ENCODE measurements at regions not wholly inside any gene's neighbourhood (a gene's known extent, or its start where the extent isn't known, plus 50 kb on each side); places are given as distances from the start of the nearest gene placed in this dataset.

DNA sequence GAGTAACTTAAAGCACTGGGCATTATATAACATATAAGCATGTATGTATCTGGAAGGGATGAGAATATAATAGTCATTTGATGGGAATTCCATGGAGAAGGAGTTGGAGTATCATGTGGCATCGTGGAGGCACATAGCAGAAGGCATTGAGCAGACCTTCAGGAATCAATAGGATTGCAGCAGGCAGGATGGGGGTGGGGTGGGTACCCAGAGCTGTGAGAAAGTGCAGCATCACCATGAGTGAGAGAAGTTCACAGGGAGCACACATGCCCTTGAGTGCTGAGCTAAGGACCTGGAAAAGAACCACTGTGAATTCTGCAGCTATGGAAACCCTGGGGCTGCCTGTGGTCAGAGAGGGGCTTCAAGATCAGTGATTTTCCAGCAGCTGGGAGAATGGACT lies 57.3 kb downstream of the MED10 start:
- ATAC-seq (ENCODE audit: low FRiP score) (no peak), DNase-seq (no peak)
- WGBS, 2 donors, result 62 to 67% methylated on average over 1 of the region's 1 CpG
- Histone ChIP-seq H3K27me3 (ENCODE audit: control insufficient read depth in 1 of 2, insufficient read depth in 2 of 2, low read length in 1 of 2) (no peaks in the 10 kb centered on the region), H3K36me3 (ENCODE audit: control insufficient read depth in 1 of 2, insufficient read depth in 2 of 2, low read length in 1 of 2) (no peaks in the 10 kb centered on the region), H3K4me3 (ENCODE audit: low read length in 2 of 2) (no peak overlapping the region), H3K9me3 (ENCODE audit: control insufficient read depth, low read length) (peaks cover 2% of the 10 kb centered on the region), H3K4me1 (ENCODE audit: control insufficient read depth in 1 of 2, insufficient read depth in 2 of 2, low read length in 2 of 2) (no peaks in the 10 kb centered on the region), H3K27ac (ENCODE audit: low read depth in 1 of 2, low read length in 2 of 2) (no peak overlapping the region)
- intact Hi-C loops (cut with DNase I), result no loop called here

DNA sequence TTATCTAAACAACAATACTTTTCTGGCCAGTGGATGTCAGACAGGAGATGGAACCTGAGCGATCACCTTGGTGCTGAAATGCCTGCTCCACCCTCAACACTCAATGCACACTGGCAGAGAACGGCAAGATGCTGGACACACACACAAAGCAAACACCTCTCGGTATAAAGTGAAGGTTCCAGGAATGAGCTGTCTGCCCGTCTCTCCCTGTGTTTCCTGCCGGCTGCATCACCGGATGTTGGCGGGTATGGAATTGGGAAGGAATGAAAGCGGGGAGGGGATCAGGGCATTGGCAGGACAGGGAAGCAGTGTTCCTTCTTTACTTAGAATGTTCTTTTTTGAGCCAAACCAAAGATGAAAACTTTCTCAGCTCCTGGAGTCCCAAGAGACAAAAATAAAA lies 59.2 kb downstream of the MED10 start:
- H3K36me3 ChIP-seq (ENCODE audit: control insufficient read depth in 1 of 2, insufficient read depth in 2 of 2, low read length in 1 of 2), result no peaks in the 10 kb centered on the region
- no peak for DNase-seq
- ATAC-seq (ENCODE audit: low FRiP score), result no peak
- WGBS, 2 donors, result 79 to 81% methylated on average over 8 of the region's 8 CpGs
- no peaks in the 10 kb centered on the region for H3K27me3 ChIP-seq (ENCODE audit: control insufficient read depth in 1 of 2, insufficient read depth in 2 of 2, low read length in 1 of 2)
- H3K4me3 ChIP-seq (ENCODE audit: low read length in 2 of 2), result no peak overlapping the region
- intact Hi-C loops (cut with DNase I), result no loop called here
- H3K27ac ChIP-seq (ENCODE audit: low read depth in 1 of 2, low read length in 2 of 2), result no peak overlapping the region
- peaks cover 2% of the 10 kb centered on the region for H3K9me3 ChIP-seq (ENCODE audit: control insufficient read depth, low read length)
- H3K4me1 ChIP-seq (ENCODE audit: control insufficient read depth in 1 of 2, insufficient read depth in 2 of 2, low read length in 2 of 2), result no peaks in the 10 kb centered on the region

DNA sequence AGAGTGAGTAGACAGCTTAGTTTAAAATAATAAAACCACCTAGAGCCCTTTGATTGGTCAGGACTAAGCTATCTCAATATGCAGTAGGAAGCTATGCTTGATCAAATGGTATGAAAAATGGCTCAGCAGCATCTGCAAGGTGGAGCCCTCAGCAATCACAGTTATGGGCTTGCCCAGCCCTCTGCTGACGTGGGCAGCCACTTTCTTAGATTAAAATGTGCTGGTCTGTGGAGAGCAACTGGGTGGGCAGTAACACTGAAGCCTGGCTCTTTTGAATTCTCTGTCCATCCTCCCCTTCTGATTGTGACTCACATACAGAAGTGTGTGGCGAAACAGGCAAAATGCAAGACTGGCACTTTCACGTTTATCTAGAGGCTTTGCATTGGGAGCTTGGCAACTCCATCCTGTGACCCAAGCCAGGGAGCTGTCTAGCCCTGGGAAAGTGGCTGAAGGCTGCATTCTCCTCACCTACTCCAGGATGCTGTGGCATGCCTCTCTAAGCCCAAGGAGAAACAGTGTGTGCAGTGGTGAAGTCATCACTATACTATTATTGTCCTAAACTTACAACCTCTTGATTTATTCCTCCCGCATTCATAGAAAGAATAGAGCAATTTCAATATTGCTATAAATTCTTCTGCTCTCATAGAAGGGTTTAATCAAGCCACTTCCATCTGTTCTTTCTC lies 61.1 kb downstream of the MED10 start:
- intact Hi-C loops (cut with DNase I), result no loop called here
- Histone ChIP-seq H3K4me1 (ENCODE audit: control insufficient read depth in 1 of 2, insufficient read depth in 2 of 2, low read length in 2 of 2) (no peaks in the 10 kb centered on the region), H3K4me3 (ENCODE audit: low read length in 2 of 2) (no peak overlapping the region), H3K27ac (ENCODE audit: low read depth in 1 of 2, low read length in 2 of 2) (no peak overlapping the region), H3K27me3 (ENCODE audit: control insufficient read depth in 1 of 2, insufficient read depth in 2 of 2, low read length in 1 of 2) (no peaks in the 10 kb centered on the region), H3K9me3 (ENCODE audit: control insufficient read depth, low read length) (peaks cover 2% of the 10 kb centered on the region), H3K36me3 (ENCODE audit: control insufficient read depth in 1 of 2, insufficient read depth in 2 of 2, low read length in 1 of 2) (no peaks in the 10 kb centered on the region)
- ATAC-seq (ENCODE audit: low FRiP score) (no peak), DNase-seq (no peak)
- WGBS, 2 donors, result 36 to 42% methylated on average over 4 of the region's 4 CpGs

DNA sequence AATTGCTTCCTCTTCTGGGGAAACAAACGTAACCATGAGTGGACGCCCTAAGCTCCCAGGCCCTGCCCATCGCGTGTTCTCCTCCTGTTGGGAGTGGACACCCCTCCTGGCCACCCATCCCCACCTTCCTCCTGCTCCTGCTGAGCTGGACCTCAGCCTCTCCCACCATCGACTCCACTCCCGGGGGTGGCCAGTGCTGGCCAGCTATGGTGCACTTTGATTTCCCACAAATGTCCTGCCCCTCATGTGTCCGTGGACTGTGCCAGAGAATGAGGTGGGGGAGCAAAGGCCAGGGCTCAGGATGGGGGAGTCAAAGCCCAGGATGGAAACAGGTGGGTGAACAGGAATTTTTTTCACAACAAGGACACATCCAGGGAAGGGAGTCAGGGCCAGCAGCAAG lies 62.8 kb downstream of the MED10 start:
- H3K9me3 ChIP-seq (ENCODE audit: control insufficient read depth, low read length), result peaks cover under 1% of the 10 kb centered on the region
- no peaks in the 10 kb centered on the region for H3K36me3 ChIP-seq (ENCODE audit: control insufficient read depth in 1 of 2, insufficient read depth in 2 of 2, low read length in 1 of 2)
- H3K27ac ChIP-seq (ENCODE audit: low read depth in 1 of 2, low read length in 2 of 2), result no peak overlapping the region
- intact Hi-C loops (cut with DNase I), result no loop called here
- H3K4me1 ChIP-seq (ENCODE audit: control insufficient read depth in 1 of 2, insufficient read depth in 2 of 2, low read length in 2 of 2), result no peaks in the 10 kb centered on the region
- ATAC-seq (ENCODE audit: low FRiP score) (no peak), DNase-seq (no peak)
- H3K4me3 ChIP-seq (ENCODE audit: low read length in 2 of 2), result no peak overlapping the region
- no peaks in the 10 kb centered on the region for H3K27me3 ChIP-seq (ENCODE audit: control insufficient read depth in 1 of 2, insufficient read depth in 2 of 2, low read length in 1 of 2)
- 79 to 81% methylated on average over 7 of the region's 7 CpGs for WGBS, 2 donors

DNA sequence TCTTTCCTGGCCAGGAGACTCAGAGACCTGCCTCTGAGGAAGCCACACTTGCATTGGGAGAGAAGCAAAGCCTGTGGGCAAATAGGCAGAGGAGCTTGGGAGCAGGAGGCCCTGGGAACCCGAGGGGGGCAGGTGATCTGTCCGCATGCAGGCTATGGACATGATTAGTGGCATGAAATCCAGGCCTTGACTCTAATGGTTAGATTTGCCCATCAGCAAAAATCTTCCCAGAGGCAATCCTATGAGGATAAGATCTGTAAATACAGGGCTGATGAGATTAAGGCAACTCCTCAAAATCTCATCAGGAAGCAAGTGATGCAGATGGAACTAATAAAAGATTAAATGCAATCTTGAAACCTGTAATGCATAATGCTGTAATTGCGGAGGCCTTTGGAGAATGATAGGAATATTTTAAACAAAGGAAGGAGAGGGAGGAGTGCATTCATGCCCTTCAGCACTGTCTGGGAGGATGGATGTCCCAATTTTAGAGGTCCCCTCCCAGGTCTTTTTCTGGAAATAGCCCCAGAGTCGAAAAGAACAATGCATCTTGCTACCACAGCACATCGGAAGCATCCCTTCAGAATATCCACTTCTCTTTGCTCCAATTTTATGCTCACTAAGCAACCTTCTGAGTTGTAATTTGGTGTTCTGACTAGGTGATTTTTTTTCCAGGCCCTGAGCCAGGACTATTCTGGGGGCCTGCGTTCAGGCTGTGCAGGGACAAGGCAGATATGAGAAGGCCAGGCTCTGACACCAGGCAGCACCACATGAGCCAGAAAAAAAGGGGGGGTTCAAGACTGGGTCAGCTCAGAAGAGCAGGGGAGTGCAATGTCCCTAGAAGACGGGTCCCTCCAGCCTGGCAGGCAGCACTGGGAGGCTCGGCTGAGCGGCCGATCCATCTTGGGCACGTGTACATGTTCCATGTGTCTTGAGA lies 66.5 kb downstream of the MED10 start:
- H3K9me3 ChIP-seq (ENCODE audit: control insufficient read depth, low read length), result no peaks in the 10 kb centered on the region
- no peaks in the 10 kb centered on the region for H3K36me3 ChIP-seq (ENCODE audit: control insufficient read depth in 1 of 2, insufficient read depth in 2 of 2, low read length in 1 of 2)
- H3K4me1 ChIP-seq (ENCODE audit: control insufficient read depth in 1 of 2, insufficient read depth in 2 of 2, low read length in 2 of 2), result no peaks in the 10 kb centered on the region
- no peaks in the 10 kb centered on the region for H3K27me3 ChIP-seq (ENCODE audit: control insufficient read depth in 1 of 2, insufficient read depth in 2 of 2, low read length in 1 of 2)
- intact Hi-C loops (cut with DNase I), result no loop called here
- ATAC-seq (ENCODE audit: low FRiP score) (no peak), DNase-seq (no peak)
- no peak overlapping the region for H3K4me3 ChIP-seq (ENCODE audit: low read length in 2 of 2)
- 61 to 64% methylated on average over 11 of the region's 11 CpGs for WGBS, 2 donors
- H3K27ac ChIP-seq (ENCODE audit: low read depth in 1 of 2, low read length in 2 of 2), result no peak overlapping the region

DNA sequence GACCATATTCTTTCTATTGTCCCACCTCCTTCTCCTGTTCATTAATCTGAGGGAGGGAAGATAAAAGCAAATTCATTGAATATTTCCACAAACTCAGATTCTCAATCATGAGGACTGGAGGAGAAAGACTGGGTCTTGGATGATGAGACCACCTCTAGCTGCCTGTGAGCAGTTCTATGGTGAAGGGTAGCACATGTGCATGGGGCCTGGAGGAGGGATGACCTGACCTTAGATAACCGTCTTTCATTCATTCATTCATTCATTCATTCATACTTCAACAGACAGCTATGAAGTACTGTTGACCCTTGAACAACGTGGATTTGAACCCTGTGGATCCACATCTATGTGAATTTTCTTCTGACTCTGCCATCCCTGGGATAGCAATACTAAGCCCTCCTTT lies 68.4 kb downstream of the MED10 start:
- Histone ChIP-seq H3K4me3 (ENCODE audit: low read length in 2 of 2) (no peak overlapping the region), H3K9me3 (ENCODE audit: control insufficient read depth, low read length) (no peaks in the 10 kb centered on the region), H3K4me1 (ENCODE audit: control insufficient read depth in 1 of 2, insufficient read depth in 2 of 2, low read length in 2 of 2) (no peaks in the 10 kb centered on the region), H3K36me3 (ENCODE audit: control insufficient read depth in 1 of 2, insufficient read depth in 2 of 2, low read length in 1 of 2) (no peaks in the 10 kb centered on the region), H3K27me3 (ENCODE audit: control insufficient read depth in 1 of 2, insufficient read depth in 2 of 2, low read length in 1 of 2) (no peaks in the 10 kb centered on the region), H3K27ac (ENCODE audit: low read depth in 1 of 2, low read length in 2 of 2) (no peak overlapping the region)
- intact Hi-C loops (cut with DNase I), result no loop called here
- ATAC-seq (ENCODE audit: low FRiP score), result no peak
- WGBS, 2 donors, result 51 to 58% methylated on average over 2 of the region's 2 CpGs
- no peak for DNase-seq

DNA sequence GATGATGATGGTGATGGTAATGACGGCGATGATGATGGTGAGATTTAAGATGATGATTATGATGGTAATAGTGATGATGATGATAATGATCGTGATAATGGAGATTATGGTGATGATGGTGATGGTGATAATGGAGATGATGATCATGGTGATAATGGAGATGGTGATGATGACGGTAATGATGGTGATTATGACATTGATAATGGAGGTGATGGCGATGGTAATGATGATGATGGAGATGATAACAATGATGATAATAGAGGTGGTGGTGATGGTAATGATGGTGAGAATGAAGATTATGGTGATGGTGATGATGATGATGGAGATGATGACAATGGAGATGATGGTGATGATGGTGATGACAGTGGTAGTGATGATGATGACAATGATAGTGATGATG lies 69.7 kb downstream of the MED10 start:
- WGBS, 2 donors, result 89 to 91% methylated on average over 5 of the region's 5 CpGs
- no peak overlapping the region for H3K4me3 ChIP-seq (ENCODE audit: low read length in 2 of 2)
- H3K4me1 ChIP-seq (ENCODE audit: control insufficient read depth in 1 of 2, insufficient read depth in 2 of 2, low read length in 2 of 2), result no peaks in the 10 kb centered on the region
- intact Hi-C loops (cut with DNase I), result no loop called here
- no peaks in the 10 kb centered on the region for H3K27me3 ChIP-seq (ENCODE audit: control insufficient read depth in 1 of 2, insufficient read depth in 2 of 2, low read length in 1 of 2)
- no peaks in the 10 kb centered on the region for H3K36me3 ChIP-seq (ENCODE audit: control insufficient read depth in 1 of 2, insufficient read depth in 2 of 2, low read length in 1 of 2)
- no peak overlapping the region for H3K27ac ChIP-seq (ENCODE audit: low read depth in 1 of 2, low read length in 2 of 2)
- no peak for ATAC-seq (ENCODE audit: low FRiP score)
- no peaks in the 10 kb centered on the region for H3K9me3 ChIP-seq (ENCODE audit: control insufficient read depth, low read length)
- no peak for DNase-seq

DNA sequence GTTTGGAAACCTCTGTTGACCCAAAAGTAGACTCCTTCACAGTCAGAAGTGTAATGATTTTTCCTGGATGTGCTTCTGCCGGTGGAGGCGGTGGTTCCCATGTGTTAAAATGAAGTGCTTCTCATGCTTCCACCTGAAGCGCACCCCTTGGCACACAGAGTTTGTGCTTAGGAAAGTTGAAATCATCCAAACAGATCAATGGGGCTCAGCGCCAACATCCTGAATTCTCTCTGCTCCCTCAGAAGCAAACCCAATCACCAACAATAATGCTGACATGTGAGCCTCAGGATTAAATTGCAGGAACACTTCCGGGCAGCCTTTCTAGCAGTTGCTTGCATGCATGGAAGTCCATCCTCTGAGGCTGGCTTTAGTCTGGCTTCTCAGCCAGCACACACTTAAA lies 71.0 kb downstream of the MED10 start:
- DNase-seq (no peak), ATAC-seq (ENCODE audit: low FRiP score) (no peak)
- Histone ChIP-seq H3K27ac (ENCODE audit: low read depth in 1 of 2, low read length in 2 of 2) (no peak overlapping the region), H3K36me3 (ENCODE audit: control insufficient read depth in 1 of 2, insufficient read depth in 2 of 2, low read length in 1 of 2) (no peaks in the 10 kb centered on the region), H3K9me3 (ENCODE audit: control insufficient read depth, low read length) (no peaks in the 10 kb centered on the region), H3K4me3 (ENCODE audit: low read length in 2 of 2) (no peak overlapping the region), H3K27me3 (ENCODE audit: control insufficient read depth in 1 of 2, insufficient read depth in 2 of 2, low read length in 1 of 2) (no peaks in the 10 kb centered on the region), H3K4me1 (ENCODE audit: control insufficient read depth in 1 of 2, insufficient read depth in 2 of 2, low read length in 2 of 2) (no peaks in the 10 kb centered on the region)
- 73 to 75% methylated on average over 5 of the region's 5 CpGs for WGBS, 2 donors
- intact Hi-C loops (cut with DNase I), result no loop called here

DNA sequence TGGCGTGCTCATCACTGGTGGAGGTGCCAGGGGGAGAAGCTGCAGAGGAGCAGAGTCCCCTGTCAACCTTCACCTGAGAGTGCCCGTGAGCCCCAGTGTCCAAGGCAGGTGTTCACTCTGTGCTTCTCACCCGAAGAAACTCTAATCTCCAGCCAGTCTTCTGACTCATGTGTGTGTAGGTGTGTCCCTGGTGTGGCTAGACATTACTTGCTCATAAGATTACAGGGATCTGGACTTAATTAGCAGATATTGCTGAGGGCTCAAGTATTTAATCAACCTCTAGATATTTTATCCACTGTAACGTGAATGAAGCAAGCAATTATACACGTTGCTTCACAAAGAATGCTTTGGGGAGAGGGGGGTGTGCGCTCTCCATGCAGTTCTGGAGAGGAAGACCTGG lies 72.5 kb downstream of the MED10 start:
- Histone ChIP-seq H3K36me3 (ENCODE audit: control insufficient read depth in 1 of 2, insufficient read depth in 2 of 2, low read length in 1 of 2) (no peaks in the 10 kb centered on the region), H3K4me1 (ENCODE audit: control insufficient read depth in 1 of 2, insufficient read depth in 2 of 2, low read length in 2 of 2) (no peaks in the 10 kb centered on the region), H3K27ac (ENCODE audit: low read depth in 1 of 2, low read length in 2 of 2) (no peak overlapping the region), H3K27me3 (ENCODE audit: control insufficient read depth in 1 of 2, insufficient read depth in 2 of 2, low read length in 1 of 2) (no peaks in the 10 kb centered on the region), H3K9me3 (ENCODE audit: control insufficient read depth, low read length) (no peaks in the 10 kb centered on the region), H3K4me3 (ENCODE audit: low read length in 2 of 2) (no peak overlapping the region)
- no peak for DNase-seq
- ATAC-seq (ENCODE audit: low FRiP score), result no peak
- intact Hi-C loops (cut with DNase I), result no loop called here
- 65 to 72% methylated on average over 6 of the region's 6 CpGs for WGBS, 2 donors

Data from aorta (tissue), 5 donors.